ENCODE measurements at regions not wholly inside any gene's neighbourhood (a gene's known extent, or its start where the extent isn't known, plus 50 kb on each side); places are given as distances from the start of the nearest gene placed in this dataset.

GRCh38 chr2:60303680-60304079, 249.8 kb downstream of the BCL11A start:
- no peak for TF ChIP-seq CTCF (IDR thresholded peaks at IDR 0.05; ENCODE audit: extremely low read depth, low read depth, low read length)
- no peak overlapping the region for H3K4me2 ChIP-seq (ENCODE audit: insufficient read depth, low read length)
- H3K36me3 ChIP-seq (ENCODE audit: insufficient read depth, low read length) = no peaks in the 10 kb centered on the region
- no peaks in the 10 kb centered on the region for H3K27me3 ChIP-seq (ENCODE audit: insufficient read depth, low read length)
- no peaks in the 10 kb centered on the region for H3K4me1 ChIP-seq (ENCODE audit: insufficient read depth, low read length)
- H3K27ac ChIP-seq (ENCODE audit: low read depth, low read length) = no peak overlapping the region
- no peak overlapping the region for H3K4me3 ChIP-seq (ENCODE audit: insufficient read depth, low read length)
- no peaks in the 10 kb centered on the region for H3K79me2 ChIP-seq (ENCODE audit: insufficient read depth, low read length)
- no peaks in the 10 kb centered on the region for H4K20me1 ChIP-seq (ENCODE audit: insufficient read depth, low read length)
- DNase-seq (ENCODE audit: insufficient read length, low spot score, missing footprints) = no peak
- no peak overlapping the region for H2AFZ ChIP-seq (ENCODE audit: low read length)
- no peaks in the 10 kb centered on the region for H3K9me3 ChIP-seq (ENCODE audit: low read depth, low read length)

- no peak overlapping the region for H3K4me3 ChIP-seq (ENCODE audit: insufficient read depth, low read length)
- no peaks in the 10 kb centered on the region for H4K20me1 ChIP-seq (ENCODE audit: insufficient read depth, low read length)
- no peak overlapping the region for H2AFZ ChIP-seq (ENCODE audit: low read length)
- H3K4me2 ChIP-seq (ENCODE audit: insufficient read depth, low read length) = no peak overlapping the region
- no peak for TF ChIP-seq CTCF (IDR thresholded peaks at IDR 0.05; ENCODE audit: extremely low read depth, low read depth, low read length)
- H3K27me3 ChIP-seq (ENCODE audit: insufficient read depth, low read length) = no peaks in the 10 kb centered on the region
- no peaks in the 10 kb centered on the region for H3K36me3 ChIP-seq (ENCODE audit: insufficient read depth, low read length)
- no peaks in the 10 kb centered on the region for H3K4me1 ChIP-seq (ENCODE audit: insufficient read depth, low read length)
- H3K9me3 ChIP-seq (ENCODE audit: low read depth, low read length) = no peaks in the 10 kb centered on the region
- no peaks in the 10 kb centered on the region for H3K79me2 ChIP-seq (ENCODE audit: insufficient read depth, low read length)
- no peak overlapping the region for H3K27ac ChIP-seq (ENCODE audit: low read depth, low read length)
- DNase-seq (ENCODE audit: insufficient read length, low spot score, missing footprints) = no peak
These were observed 250.9 kb downstream of the BCL11A start for GRCh38 chr2:60302377-60303126.

GRCh38 chr2:60301726-60302125, 251.7 kb downstream of the BCL11A start:
- H4K20me1 ChIP-seq (ENCODE audit: insufficient read depth, low read length) = no peaks in the 10 kb centered on the region
- H2AFZ ChIP-seq (ENCODE audit: low read length) = no peak overlapping the region
- no peaks in the 10 kb centered on the region for H3K79me2 ChIP-seq (ENCODE audit: insufficient read depth, low read length)
- DNase-seq (ENCODE audit: insufficient read length, low spot score, missing footprints) = no peak
- no peak overlapping the region for H3K27ac ChIP-seq (ENCODE audit: low read depth, low read length)
- no peaks in the 10 kb centered on the region for H3K27me3 ChIP-seq (ENCODE audit: insufficient read depth, low read length)
- no peak overlapping the region for H3K4me2 ChIP-seq (ENCODE audit: insufficient read depth, low read length)
- H3K4me3 ChIP-seq (ENCODE audit: insufficient read depth, low read length) = no peak overlapping the region
- no peaks in the 10 kb centered on the region for H3K4me1 ChIP-seq (ENCODE audit: insufficient read depth, low read length)
- no peak for TF ChIP-seq CTCF (IDR thresholded peaks at IDR 0.05; ENCODE audit: extremely low read depth, low read depth, low read length)
- no peaks in the 10 kb centered on the region for H3K36me3 ChIP-seq (ENCODE audit: insufficient read depth, low read length)
- no peaks in the 10 kb centered on the region for H3K9me3 ChIP-seq (ENCODE audit: low read depth, low read length)

GRCh38 chr2:60299179-60299578, 254.3 kb downstream of the BCL11A start:
- no peak overlapping the region for H3K4me3 ChIP-seq (ENCODE audit: insufficient read depth, low read length)
- H3K79me2 ChIP-seq (ENCODE audit: insufficient read depth, low read length) = no peaks in the 10 kb centered on the region
- no peaks in the 10 kb centered on the region for H3K9me3 ChIP-seq (ENCODE audit: low read depth, low read length)
- no peak overlapping the region for H2AFZ ChIP-seq (ENCODE audit: low read length)
- H3K27ac ChIP-seq (ENCODE audit: low read depth, low read length) = no peak overlapping the region
- no peaks in the 10 kb centered on the region for H3K4me1 ChIP-seq (ENCODE audit: insufficient read depth, low read length)
- H3K4me2 ChIP-seq (ENCODE audit: insufficient read depth, low read length) = no peak overlapping the region
- no peaks in the 10 kb centered on the region for H3K36me3 ChIP-seq (ENCODE audit: insufficient read depth, low read length)
- no peaks in the 10 kb centered on the region for H3K27me3 ChIP-seq (ENCODE audit: insufficient read depth, low read length)
- H4K20me1 ChIP-seq (ENCODE audit: insufficient read depth, low read length) = no peaks in the 10 kb centered on the region
- DNase-seq (ENCODE audit: insufficient read length, low spot score, missing footprints) = no peak
- no peak for TF ChIP-seq CTCF (IDR thresholded peaks at IDR 0.05; ENCODE audit: extremely low read depth, low read depth, low read length)

All from osteoblast (primary cell).